ENCODE measurements at regions not wholly inside any gene's neighbourhood (a gene's known extent, or its start where the extent isn't known, plus 50 kb on each side); places are given as distances from the start of the nearest gene placed in this dataset.

DNA sequence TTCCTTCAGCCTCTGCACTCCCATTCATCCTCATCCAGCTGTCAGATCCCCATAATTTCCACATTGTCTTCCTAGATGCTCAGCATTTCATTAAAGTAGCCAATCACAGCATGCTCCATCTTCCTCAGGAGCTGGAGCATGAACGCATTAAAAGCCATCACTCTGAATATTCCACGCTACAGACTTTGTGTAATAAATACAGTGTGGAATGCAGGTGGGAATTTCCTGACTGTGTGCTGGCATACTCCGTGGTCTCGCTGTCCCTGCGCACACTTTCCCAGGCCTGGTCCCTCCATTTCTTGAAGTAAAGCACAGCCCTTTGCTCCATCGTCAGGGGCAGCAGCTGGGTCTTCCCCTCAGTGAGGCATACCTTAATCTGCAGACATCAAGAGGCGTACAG, 123.7 kb upstream of the NCK2 start:
- Mint-ChIP-seq H3K27me3 (ENCODE audit: low read depth, poor library complexity) (peaks cover 20% of the 10 kb centered on the region), H3K27ac (no peak overlapping the region), H3K36me3 (ENCODE audit: low read depth) (no peaks in the 10 kb centered on the region), H3K4me1 (peaks cover 16% of the 10 kb centered on the region), H3K4me3 (no peak overlapping the region), H3K9me3 (peaks cover 14% of the 10 kb centered on the region)
- TF ChIP-seq, protein P1, sequence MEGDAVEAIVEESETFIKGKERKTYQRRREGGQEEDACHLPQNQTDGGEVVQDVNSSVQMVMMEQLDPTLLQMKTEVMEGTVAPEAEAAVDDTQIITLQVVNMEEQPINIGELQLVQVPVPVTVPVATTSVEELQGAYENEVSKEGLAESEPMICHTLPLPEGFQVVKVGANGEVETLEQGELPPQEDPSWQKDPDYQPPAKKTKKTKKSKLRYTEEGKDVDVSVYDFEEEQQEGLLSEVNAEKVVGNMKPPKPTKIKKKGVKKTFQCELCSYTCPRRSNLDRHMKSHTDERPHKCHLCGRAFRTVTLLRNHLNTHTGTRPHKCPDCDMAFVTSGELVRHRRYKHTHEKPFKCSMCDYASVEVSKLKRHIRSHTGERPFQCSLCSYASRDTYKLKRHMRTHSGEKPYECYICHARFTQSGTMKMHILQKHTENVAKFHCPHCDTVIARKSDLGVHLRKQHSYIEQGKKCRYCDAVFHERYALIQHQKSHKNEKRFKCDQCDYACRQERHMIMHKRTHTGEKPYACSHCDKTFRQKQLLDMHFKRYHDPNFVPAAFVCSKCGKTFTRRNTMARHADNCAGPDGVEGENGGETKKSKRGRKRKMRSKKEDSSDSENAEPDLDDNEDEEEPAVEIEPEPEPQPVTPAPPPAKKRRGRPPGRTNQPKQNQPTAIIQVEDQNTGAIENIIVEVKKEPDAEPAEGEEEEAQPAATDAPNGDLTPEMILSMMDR (IDR thresholded peaks at IDR 0.05): no peak
- no peak for DNase-seq

DNA sequence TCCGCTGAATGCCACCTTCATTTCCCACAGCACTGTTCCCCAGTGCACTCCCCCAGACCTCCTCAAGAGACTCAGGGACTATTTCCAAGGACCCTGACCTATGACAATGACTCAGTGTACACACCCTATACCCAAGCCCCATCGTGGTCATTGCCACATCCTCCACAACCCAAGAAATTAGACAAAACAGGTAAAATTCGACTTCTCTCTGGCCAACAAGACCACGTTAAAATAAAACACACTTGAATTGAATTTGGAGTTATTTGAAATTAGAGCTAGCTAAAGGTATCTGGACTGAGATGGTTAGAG, 126.4 kb upstream of the NCK2 start:
- no peak for DNase-seq
- Mint-ChIP-seq H3K4me1 (peaks cover 27% of the 10 kb centered on the region), H3K27me3 (ENCODE audit: low read depth, poor library complexity) (peaks cover 8% of the 10 kb centered on the region), H3K36me3 (ENCODE audit: low read depth) (no peaks in the 10 kb centered on the region), H3K4me3 (no peak overlapping the region), H3K27ac (no peak overlapping the region), H3K9me3 (peaks cover under 1% of the 10 kb centered on the region)
- TF ChIP-seq, protein P1 (IDR thresholded peaks at IDR 0.05): no peak

DNA sequence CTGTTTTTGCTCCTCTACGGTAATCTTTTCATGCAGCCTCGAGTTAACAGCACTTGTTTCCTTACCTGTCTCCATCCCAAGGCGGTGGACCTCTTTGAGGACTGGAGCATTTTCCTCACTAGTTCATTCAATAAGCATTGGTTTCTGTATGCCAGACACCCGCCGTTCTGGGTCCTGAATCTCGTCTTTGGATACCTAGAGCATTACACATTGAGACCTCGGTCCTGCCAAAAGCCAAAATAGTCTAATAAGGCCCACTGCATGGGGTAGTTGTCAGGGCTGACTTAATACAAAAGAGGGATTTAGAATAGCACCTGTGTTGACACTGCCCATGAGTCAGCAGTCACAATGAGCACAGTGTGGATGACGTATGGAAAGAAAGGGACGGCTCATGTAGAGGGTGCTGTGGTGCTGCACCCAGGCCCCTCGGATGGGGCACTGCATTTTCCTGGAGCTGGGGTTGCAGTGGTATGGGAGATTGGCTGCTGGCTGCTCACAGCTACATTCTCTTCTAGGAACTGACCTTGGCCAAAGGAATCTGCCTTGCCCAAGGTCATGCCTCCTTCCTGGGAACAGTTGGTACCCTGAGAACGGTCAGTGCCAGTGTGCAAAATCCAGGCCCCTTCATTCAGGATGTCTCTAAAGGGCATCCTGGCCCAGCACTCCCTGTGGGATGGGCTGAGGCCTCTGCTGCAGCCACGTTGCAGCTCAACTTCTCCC, 126.9 kb upstream of the NCK2 start:
- DNase-seq: no peak
- H3K27me3 Mint-ChIP-seq (ENCODE audit: low read depth, poor library complexity): peaks cover 6% of the 10 kb centered on the region
- no peak overlapping the region for H3K27ac Mint-ChIP-seq
- H3K36me3 Mint-ChIP-seq (ENCODE audit: low read depth): no peaks in the 10 kb centered on the region
- H3K9me3 Mint-ChIP-seq: no peaks in the 10 kb centered on the region
- H3K4me3 Mint-ChIP-seq: no peak overlapping the region
- TF ChIP-seq, protein P1 (IDR thresholded peaks at IDR 0.05): no peak
- peaks cover 27% of the 10 kb centered on the region for H3K4me1 Mint-ChIP-seq

DNA sequence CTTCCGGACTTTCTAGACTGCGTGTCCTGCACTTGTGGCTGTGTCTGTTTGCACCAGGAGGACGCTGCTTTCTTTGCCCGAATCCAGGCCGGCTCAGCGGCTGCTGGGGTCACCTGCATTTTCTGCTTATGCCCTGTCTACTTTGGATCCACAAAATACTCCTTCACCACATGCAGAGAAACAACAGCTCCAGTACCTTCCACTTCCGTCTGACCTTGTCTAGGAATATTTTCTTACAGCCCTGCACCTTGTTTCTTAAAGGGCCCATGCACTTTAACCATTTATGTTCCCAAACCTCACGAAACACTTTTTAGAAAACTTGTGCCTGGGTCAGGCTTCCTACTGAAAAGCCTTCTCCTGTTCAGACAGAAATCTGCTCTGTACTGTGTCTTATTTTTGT, 129.4 kb upstream of the NCK2 start:
- no peak overlapping the region for H3K4me3 Mint-ChIP-seq
- H3K9me3 Mint-ChIP-seq: no peaks in the 10 kb centered on the region
- TF ChIP-seq, protein P1 (IDR thresholded peaks at IDR 0.05): no peak
- peaks cover 30% of the 10 kb centered on the region for H3K4me1 Mint-ChIP-seq
- peaks cover 2% of the 10 kb centered on the region for H3K27me3 Mint-ChIP-seq (ENCODE audit: low read depth, poor library complexity)
- no peak for DNase-seq
- no peaks in the 10 kb centered on the region for H3K36me3 Mint-ChIP-seq (ENCODE audit: low read depth)
- H3K27ac Mint-ChIP-seq: no peak overlapping the region

DNA sequence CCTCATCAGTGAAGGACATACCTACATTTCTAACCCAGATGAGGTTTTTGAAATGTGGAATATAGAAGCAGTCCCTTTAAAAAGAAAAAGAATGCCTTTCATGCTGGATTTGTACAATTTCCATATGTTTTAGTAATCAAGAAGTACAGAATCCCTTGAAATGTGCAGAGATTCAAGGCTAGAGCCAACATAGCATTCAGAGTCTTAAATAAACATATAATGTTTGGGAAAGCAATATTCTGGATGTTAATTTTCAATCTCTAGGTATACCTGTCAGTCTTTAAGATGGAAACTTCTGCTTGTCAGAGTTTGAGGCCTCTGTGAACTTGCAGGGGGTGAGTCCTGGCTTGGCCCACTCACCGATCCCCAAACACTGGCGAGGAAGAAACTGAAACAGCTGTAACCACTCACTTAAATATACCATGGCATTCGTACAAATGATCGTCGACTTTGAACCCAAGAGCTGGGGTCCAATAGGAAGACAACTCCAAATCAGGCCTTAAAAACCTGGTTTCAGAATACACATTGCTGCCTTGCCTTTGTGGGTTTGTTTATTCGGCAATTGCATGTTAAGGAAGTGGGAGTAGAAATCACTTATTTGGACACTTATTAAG, 132.8 kb upstream of the NCK2 start:
- H3K27me3 Mint-ChIP-seq (ENCODE audit: low read depth, poor library complexity): peaks cover 2% of the 10 kb centered on the region
- H3K4me1 Mint-ChIP-seq: peaks cover 36% of the 10 kb centered on the region
- H3K4me3 Mint-ChIP-seq: no peak overlapping the region
- no peak for DNase-seq
- H3K27ac Mint-ChIP-seq: no peak overlapping the region
- peaks cover 3% of the 10 kb centered on the region for H3K9me3 Mint-ChIP-seq
- TF ChIP-seq, protein P1 (IDR thresholded peaks at IDR 0.05): no peak
- H3K36me3 Mint-ChIP-seq (ENCODE audit: low read depth): no peaks in the 10 kb centered on the region

DNA sequence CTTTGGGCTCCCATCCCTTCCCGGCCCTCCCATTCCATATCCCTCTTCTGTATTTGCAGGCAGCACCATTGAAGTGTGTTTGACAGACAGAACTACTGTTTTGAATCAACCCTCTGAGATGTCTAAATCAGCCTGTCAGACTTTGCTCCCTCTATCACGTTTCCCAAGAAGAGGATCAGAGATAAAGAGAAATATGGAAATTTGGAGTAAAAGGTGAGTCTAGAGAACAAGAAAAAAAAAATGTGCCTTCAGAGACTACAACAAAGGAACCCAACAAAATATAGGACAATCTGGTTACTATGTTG, 133.4 kb upstream of the NCK2 start:
- Mint-ChIP-seq H3K36me3 (ENCODE audit: low read depth) (no peaks in the 10 kb centered on the region), H3K27me3 (ENCODE audit: low read depth, poor library complexity) (peaks cover 2% of the 10 kb centered on the region), H3K9me3 (peaks cover 3% of the 10 kb centered on the region), H3K4me1 (peaks cover 31% of the 10 kb centered on the region), H3K27ac (no peak overlapping the region), H3K4me3 (no peak overlapping the region)
- TF ChIP-seq, protein P1 (IDR thresholded peaks at IDR 0.05): no peak
- no peak for DNase-seq

Measured in nephron progenitor cell (in vitro differentiated cells).